ENCODE measurements at regions not wholly inside any gene's neighbourhood (a gene's known extent, or its start where the extent isn't known, plus 50 kb on each side); places are given as distances from the start of the nearest gene placed in this dataset.

- TF ChIP-seq CTCF (IDR thresholded peaks at IDR 0.05) = no peak
- no peak for ATAC-seq (ENCODE audit: insufficient number of reproducible peaks, low FRiP score, low read depth)
Observed at GRCh38 chr15:87500240-87500639, 756.3 kb downstream of the NTRK3 start.

GRCh38 chr15:87498560-87498959 is 758.0 kb downstream of the NTRK3 start:
- Histone ChIP-seq H3K9me3 (no peaks in the 10 kb centered on the region), H3K27me3 (replicated peaks; ENCODE audit: insufficient read depth) (no peaks in the 10 kb centered on the region), H3K27ac (no peak overlapping the region), H3K4me1 (ENCODE audit: control insufficient read depth in 1 of 2, low read depth in 2 of 2) (peaks cover 0 to 14% of the 10 kb centered on the region in 2 donors), H3K4me3 (no peak overlapping the region), H3K36me3 (no peaks in the 10 kb centered on the region)
- no peak for ATAC-seq (ENCODE audit: insufficient number of reproducible peaks, low FRiP score, low read depth)
- no peak for TF ChIP-seq CTCF (IDR thresholded peaks at IDR 0.05)
- no peak for DNase-seq (ENCODE audit: low spot score)

More at GRCh38 chr15:87500240-87500639, 756.3 kb downstream of the NTRK3 start:
- Histone ChIP-seq H3K4me1 (ENCODE audit: control insufficient read depth in 1 of 2, low read depth in 2 of 2) (peaks cover 0 to 14% of the 10 kb centered on the region in 2 donors), H3K27me3 (replicated peaks; ENCODE audit: insufficient read depth) (no peaks in the 10 kb centered on the region), H3K27ac (no peak overlapping the region), H3K9me3 (no peaks in the 10 kb centered on the region), H3K36me3 (no peaks in the 10 kb centered on the region), H3K4me3 (no peak overlapping the region)
- no peak for DNase-seq (ENCODE audit: low spot score)

- H3K4me1 ChIP-seq (ENCODE audit: control insufficient read depth in 1 of 2, low read depth in 2 of 2) = peaks cover 4 to 28% of the 10 kb centered on the region in 2 donors
- ATAC-seq (ENCODE audit: insufficient number of reproducible peaks, low FRiP score, low read depth) (no peak), DNase-seq (ENCODE audit: low spot score) (no peak)
- H3K9me3 ChIP-seq = no peaks in the 10 kb centered on the region
- no peak for TF ChIP-seq CTCF (IDR thresholded peaks at IDR 0.05)
- no peak overlapping the region for H3K27ac ChIP-seq
- H3K36me3 ChIP-seq = no peaks in the 10 kb centered on the region
- H3K27me3 ChIP-seq (replicated peaks; ENCODE audit: insufficient read depth) = no peaks in the 10 kb centered on the region
- no peak overlapping the region for H3K4me3 ChIP-seq
Observed at GRCh38 chr15:87496795-87497194, 759.7 kb downstream of the NTRK3 start.

GRCh38 chr15:87496109-87496508 is 760.4 kb downstream of the NTRK3 start:
- H3K27me3 ChIP-seq (replicated peaks; ENCODE audit: insufficient read depth) = no peaks in the 10 kb centered on the region
- H3K27ac ChIP-seq = no peak overlapping the region
- H3K4me1 ChIP-seq (ENCODE audit: control insufficient read depth in 1 of 2, low read depth in 2 of 2) = peaks cover 4 to 28% of the 10 kb centered on the region in 2 donors
- H3K9me3 ChIP-seq = no peaks in the 10 kb centered on the region
- TF ChIP-seq CTCF (IDR thresholded peaks at IDR 0.05) = no peak
- no peak for DNase-seq (ENCODE audit: low spot score)
- H3K36me3 ChIP-seq = no peaks in the 10 kb centered on the region
- H3K4me3 ChIP-seq = no peak overlapping the region
- no peak for ATAC-seq (ENCODE audit: insufficient number of reproducible peaks, low FRiP score, low read depth)

GRCh38 chr15:87493803-87494202 is 762.7 kb downstream of the NTRK3 start:
- no peaks in the 10 kb centered on the region for H3K9me3 ChIP-seq
- H3K4me3 ChIP-seq = no peak overlapping the region
- no peaks in the 10 kb centered on the region for H3K36me3 ChIP-seq
- H3K27me3 ChIP-seq (replicated peaks; ENCODE audit: insufficient read depth) = no peaks in the 10 kb centered on the region
- no peak overlapping the region for H3K27ac ChIP-seq
- H3K4me1 ChIP-seq (ENCODE audit: control insufficient read depth in 1 of 2, low read depth in 2 of 2) = peaks cover 4 to 37% of the 10 kb centered on the region in 2 donors
- no peak for ATAC-seq (ENCODE audit: insufficient number of reproducible peaks, low FRiP score, low read depth)
- no peak for TF ChIP-seq CTCF (IDR thresholded peaks at IDR 0.05)
- no peak for DNase-seq (ENCODE audit: low spot score)
